ENCODE measurements at regions not wholly inside any gene's neighbourhood (a gene's known extent, or its start where the extent isn't known, plus 50 kb on each side); places are given as distances from the start of the nearest gene placed in this dataset.

GRCh38 chr6:153538491-153538890 is 407.4 kb upstream of the RGS17 start:
- H3K4me3 ChIP-seq (ENCODE audit: low read depth, low read length, poor library complexity, severe bottlenecking) = no peak overlapping the region
- H3K27ac ChIP-seq (ENCODE audit: low read depth, low read length, poor library complexity, severe bottlenecking) = no peak overlapping the region
- no peak overlapping the region for H2AFZ ChIP-seq (ENCODE audit: low read length)
- DNase-seq (ENCODE audit: low spot score) = no peak
- BruUV-seq (replicated peaks) = no TSS peak
- no peaks in the 10 kb centered on the region for H3K9me2 ChIP-seq (ENCODE audit: insufficient read depth, low read length)
- no peaks in the 10 kb centered on the region for H3K4me1 ChIP-seq (ENCODE audit: insufficient read depth, low read length, poor library complexity, severe bottlenecking)
- ChIA-PET POLR2A (no interaction called here), CTCF (ENCODE audit: unreplicated experiment) (no interaction called here)
- TF ChIP-seq EZH2phosphoT487 (IDR thresholded peaks at IDR 0.05; ENCODE audit: borderline replicate concordance, low read depth, low read length) = no peak
- intact Hi-C loops (cut with micrococcal nuclease; ENCODE audit: unreplicated experiment) = no loop called here
- no peak overlapping the region for H3K4me2 ChIP-seq (ENCODE audit: low read length)
- H3K9me3 ChIP-seq (ENCODE audit: low read length) = no peaks in the 10 kb centered on the region
- H3K79me2 ChIP-seq (ENCODE audit: insufficient read depth, low read depth, low read length) = no peaks in the 10 kb centered on the region
- H4K20me1 ChIP-seq (ENCODE audit: insufficient read depth, low read length) = no peaks in the 10 kb centered on the region
- H3K36me3 ChIP-seq (ENCODE audit: insufficient read depth, low read length) = no peaks in the 10 kb centered on the region

GRCh38 chr6:153537422-153537821 is 406.3 kb upstream of the RGS17 start:
- H2AFZ ChIP-seq (ENCODE audit: low read length) = no peak overlapping the region

GRCh38 chr6:153526479-153526878 is 395.4 kb upstream of the RGS17 start:
- H3K4me3 ChIP-seq (ENCODE audit: low read depth, low read length, poor library complexity, severe bottlenecking) = no peak overlapping the region
- no peak overlapping the region for H2AFZ ChIP-seq (ENCODE audit: low read length)
- H3K9me3 ChIP-seq (ENCODE audit: low read length) = no peaks in the 10 kb centered on the region
- TF ChIP-seq EZH2phosphoT487 (IDR thresholded peaks at IDR 0.05; ENCODE audit: borderline replicate concordance, low read depth, low read length) (no peak), CTCF (conservative IDR thresholded peaks at IDR 0.05; ENCODE audit: low read length) (no peak)
- ChIA-PET CTCF (ENCODE audit: unreplicated experiment) (no interaction called here), POLR2A (no interaction called here)
- no TSS peak for BruUV-seq (replicated peaks)
- intact Hi-C loops (cut with micrococcal nuclease; ENCODE audit: unreplicated experiment) = no loop called here
- H4K20me1 ChIP-seq (ENCODE audit: insufficient read depth, low read length) = no peaks in the 10 kb centered on the region
- no peak overlapping the region for H3K4me2 ChIP-seq (ENCODE audit: low read length)
- no peaks in the 10 kb centered on the region for H3K79me2 ChIP-seq (ENCODE audit: insufficient read depth, low read depth, low read length)
- no peaks in the 10 kb centered on the region for H3K36me3 ChIP-seq (ENCODE audit: insufficient read depth, low read length)
- no peaks in the 10 kb centered on the region for H3K4me1 ChIP-seq (ENCODE audit: insufficient read depth, low read length, poor library complexity, severe bottlenecking)
- DNase-seq (ENCODE audit: low spot score) = no peak
- no peak overlapping the region for H3K27ac ChIP-seq (ENCODE audit: low read depth, low read length, poor library complexity, severe bottlenecking)
- H3K9me2 ChIP-seq (ENCODE audit: insufficient read depth, low read length) = no peaks in the 10 kb centered on the region

More at GRCh38 chr6:153537422-153537821, 406.3 kb upstream of the RGS17 start:
- no peaks in the 10 kb centered on the region for H3K79me2 ChIP-seq (ENCODE audit: insufficient read depth, low read depth, low read length)
- H4K20me1 ChIP-seq (ENCODE audit: insufficient read depth, low read length) = no peaks in the 10 kb centered on the region
- H3K36me3 ChIP-seq (ENCODE audit: insufficient read depth, low read length) = no peaks in the 10 kb centered on the region
- DNase-seq (ENCODE audit: low spot score) = no peak
- no peaks in the 10 kb centered on the region for H3K9me2 ChIP-seq (ENCODE audit: insufficient read depth, low read length)
- no peak overlapping the region for H3K4me2 ChIP-seq (ENCODE audit: low read length)
- no peaks in the 10 kb centered on the region for H3K4me1 ChIP-seq (ENCODE audit: insufficient read depth, low read length, poor library complexity, severe bottlenecking)
- ChIA-PET POLR2A (no interaction called here), CTCF (ENCODE audit: unreplicated experiment) (no interaction called here)
- no peaks in the 10 kb centered on the region for H3K9me3 ChIP-seq (ENCODE audit: low read length)
- no peak overlapping the region for H3K27ac ChIP-seq (ENCODE audit: low read depth, low read length, poor library complexity, severe bottlenecking)
- intact Hi-C loops (cut with micrococcal nuclease; ENCODE audit: unreplicated experiment) = no loop called here
- BruUV-seq (replicated peaks) = no TSS peak
- no peak overlapping the region for H3K4me3 ChIP-seq (ENCODE audit: low read depth, low read length, poor library complexity, severe bottlenecking)
- TF ChIP-seq CTCF (conservative IDR thresholded peaks at IDR 0.05; ENCODE audit: low read length) (no peak), EZH2phosphoT487 (IDR thresholded peaks at IDR 0.05; ENCODE audit: borderline replicate concordance, low read depth, low read length) (no peak)
